ENCODE measurements at regions not wholly inside any gene's neighbourhood (a gene's known extent, or its start where the extent isn't known, plus 50 kb on each side); places are given as distances from the start of the nearest gene placed in this dataset.

DNA sequence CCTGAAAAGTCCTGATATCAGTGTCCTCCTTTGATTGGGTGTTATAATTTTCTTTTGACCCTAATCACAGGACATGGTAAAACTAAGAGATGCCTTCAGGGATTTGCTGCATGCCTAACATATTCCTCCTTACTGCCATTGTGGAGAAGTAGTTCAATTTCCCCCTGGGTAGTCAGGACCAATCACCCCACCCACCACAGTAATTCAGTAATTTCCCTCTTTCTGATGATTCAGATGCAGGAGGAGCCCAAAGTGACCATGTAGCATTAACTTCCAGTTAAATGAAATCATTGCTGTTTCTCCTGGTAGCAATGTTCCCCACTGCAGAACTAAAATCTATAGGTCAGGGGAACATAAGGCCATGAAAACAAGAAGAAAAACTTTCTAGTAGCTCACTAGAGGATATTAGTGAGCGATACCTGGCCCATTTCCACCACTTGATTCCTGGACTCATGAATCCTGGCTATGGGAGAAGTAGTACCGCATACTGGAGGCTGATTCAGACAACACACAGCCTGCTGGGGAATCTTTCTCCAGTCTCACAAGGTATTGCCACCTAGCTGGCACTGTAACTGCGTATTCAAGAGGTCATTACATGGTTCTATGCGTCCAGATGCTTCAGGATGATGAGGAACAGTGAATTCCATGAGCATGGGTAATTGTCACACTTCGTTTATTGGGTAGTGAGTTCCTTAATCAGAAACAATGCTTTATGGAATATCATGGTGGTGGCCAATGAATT, 561.2 kb downstream of the HAO1 start:
- Histone ChIP-seq H3K9me3 (no peaks in the 10 kb centered on the region), H3K4me1 (replicated peaks) (no peaks in the 10 kb centered on the region), H3K4me3 (no peak overlapping the region), H3K36me3 (no peaks in the 10 kb centered on the region), H3K27ac (no peak overlapping the region), H3K27me3 (replicated peaks; ENCODE audit: insufficient read depth) (no peaks in the 10 kb centered on the region)
- WGBS = 100% methylated on average over 5 of the region's 5 CpGs
- intact Hi-C loops (cut with DNase I) = no loop called here
- TF ChIP-seq POLR2A (IDR thresholded peaks at IDR 0.05) (no peak), CTCF (IDR thresholded peaks at IDR 0.05) (no peak), POLR2AphosphoS5 (IDR thresholded peaks at IDR 0.05) (no peak)
- no peak for DNase-seq (ENCODE audit: low spot score)

DNA sequence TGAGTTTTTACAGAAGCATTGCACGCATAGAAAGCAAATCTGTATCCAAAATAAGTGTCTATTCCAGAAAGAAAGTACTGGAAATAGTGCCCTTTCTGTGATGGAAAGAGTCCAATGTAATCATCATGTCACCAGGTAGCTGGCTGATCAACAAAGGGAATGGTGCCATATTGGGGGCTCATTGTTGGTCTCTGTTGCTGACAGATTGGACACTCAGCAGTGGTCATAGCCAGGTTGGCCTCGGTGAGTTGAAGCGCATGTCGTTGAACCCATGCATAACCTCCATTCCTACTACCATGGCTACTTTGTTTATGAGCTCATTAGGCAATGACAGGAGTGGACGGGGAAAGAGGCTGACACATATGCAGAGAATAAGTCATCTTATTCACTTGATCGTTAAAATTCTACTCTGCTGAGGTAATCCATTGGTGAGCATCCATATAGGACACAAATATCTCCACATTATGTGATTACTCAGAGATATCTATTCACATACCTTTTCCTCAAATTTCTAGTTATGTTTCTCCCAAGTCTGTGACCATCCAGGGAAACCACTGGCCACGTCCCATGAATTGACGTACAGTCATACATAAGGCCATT, 560.5 kb downstream of the HAO1 start:
- H3K4me1 ChIP-seq (replicated peaks) = no peaks in the 10 kb centered on the region
- TF ChIP-seq CTCF (IDR thresholded peaks at IDR 0.05) = no peak
- no peak for TF ChIP-seq POLR2A (IDR thresholded peaks at IDR 0.05)
- TF ChIP-seq POLR2AphosphoS5 (IDR thresholded peaks at IDR 0.05) = no peak
- no peaks in the 10 kb centered on the region for H3K27me3 ChIP-seq (replicated peaks; ENCODE audit: insufficient read depth)
- H3K9me3 ChIP-seq = no peaks in the 10 kb centered on the region
- H3K36me3 ChIP-seq = no peaks in the 10 kb centered on the region
- intact Hi-C loops (cut with DNase I) = no loop called here
- WGBS = 95% methylated on average over 8 of the region's 8 CpGs
- no peak for DNase-seq (ENCODE audit: low spot score)
- H3K27ac ChIP-seq = no peak overlapping the region
- H3K4me3 ChIP-seq = no peak overlapping the region

- Histone ChIP-seq H3K4me1 (replicated peaks) (no peaks in the 10 kb centered on the region), H3K27ac (no peak overlapping the region), H3K36me3 (no peaks in the 10 kb centered on the region), H3K4me3 (no peak overlapping the region), H3K27me3 (replicated peaks; ENCODE audit: insufficient read depth) (no peaks in the 10 kb centered on the region), H3K9me3 (no peaks in the 10 kb centered on the region)
- intact Hi-C loops (cut with DNase I) = no loop called here
- TF ChIP-seq CTCF (IDR thresholded peaks at IDR 0.05) = no peak
- no peak for TF ChIP-seq POLR2A (IDR thresholded peaks at IDR 0.05)
- TF ChIP-seq POLR2AphosphoS5 (IDR thresholded peaks at IDR 0.05) = no peak
- DNase-seq (ENCODE audit: low spot score) = no peak
These were observed 557.0 kb downstream of the HAO1 start for GRCh38 chr20:7383216-7383615.

DNA sequence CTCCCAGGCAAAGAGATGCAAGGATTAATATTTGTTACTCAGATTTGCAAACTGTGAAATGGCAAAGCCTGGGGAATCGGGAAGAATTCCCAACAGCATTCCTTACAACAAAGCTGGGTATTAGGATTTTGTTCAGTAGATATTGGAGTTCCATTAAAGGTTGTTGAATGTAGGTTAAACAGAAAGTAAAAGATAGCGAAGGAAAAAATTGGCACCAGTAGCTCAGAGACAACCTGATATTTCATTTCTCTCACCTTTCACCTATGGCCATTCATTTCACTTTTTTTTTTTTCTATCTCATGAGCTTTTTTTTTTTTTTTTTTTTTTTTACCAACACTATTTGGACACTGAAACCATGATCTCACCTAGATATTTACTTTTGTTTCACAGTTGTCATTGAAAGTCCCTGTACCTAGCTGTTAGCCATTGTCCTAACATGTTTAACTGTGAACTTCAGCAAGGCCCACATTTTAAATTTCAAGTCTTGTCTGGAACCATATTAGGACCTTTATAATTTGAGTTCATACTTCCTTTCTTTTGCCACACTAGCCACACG, 552.5 kb downstream of the HAO1 start:
- WGBS = 80% methylated on average over 3 of the region's 3 CpGs
- no peaks in the 10 kb centered on the region for H3K9me3 ChIP-seq
- H3K4me3 ChIP-seq = no peak overlapping the region
- intact Hi-C loops (cut with DNase I) = no loop called here
- H3K4me1 ChIP-seq (replicated peaks) = no peaks in the 10 kb centered on the region
- no peak for DNase-seq (ENCODE audit: low spot score)
- H3K36me3 ChIP-seq = no peaks in the 10 kb centered on the region
- no peak overlapping the region for H3K27ac ChIP-seq
- no peaks in the 10 kb centered on the region for H3K27me3 ChIP-seq (replicated peaks; ENCODE audit: insufficient read depth)
- TF ChIP-seq POLR2A (IDR thresholded peaks at IDR 0.05) (no peak), POLR2AphosphoS5 (IDR thresholded peaks at IDR 0.05) (no peak), CTCF (IDR thresholded peaks at IDR 0.05) (no peak)

GRCh38 chr20:7389216-7389615, 551.0 kb downstream of the HAO1 start:
- no peaks in the 10 kb centered on the region for H3K9me3 ChIP-seq
- H3K27me3 ChIP-seq (replicated peaks; ENCODE audit: insufficient read depth) = no peaks in the 10 kb centered on the region
- intact Hi-C loops (cut with DNase I) = no loop called here
- TF ChIP-seq POLR2AphosphoS5 (IDR thresholded peaks at IDR 0.05) = no peak
- no peak for TF ChIP-seq CTCF (IDR thresholded peaks at IDR 0.05)
- no peak for TF ChIP-seq POLR2A (IDR thresholded peaks at IDR 0.05)
- no peak overlapping the region for H3K27ac ChIP-seq
- H3K4me1 ChIP-seq (replicated peaks) = no peaks in the 10 kb centered on the region
- H3K4me3 ChIP-seq = no peak overlapping the region
- DNase-seq (ENCODE audit: low spot score) = no peak
- H3K36me3 ChIP-seq = no peaks in the 10 kb centered on the region
